GM23338 (cell line): ENCODE measurements at regions not wholly inside any gene's neighbourhood (a gene's known extent, or its start where the extent isn't known, plus 50 kb on each side); places are given as distances from the start of the nearest gene placed in this dataset.

ENCODE experiments used
- ATAC-seq: fragments of 200-7000 bp; cut with Tn5 transposase; 3 replicates; pipeline ENCODE4 v1.9.1; 2020
- DNase-seq: peaks from one replicate; pipeline ENCODE4 v3.0.0-alpha.2; 2015; ENCODE audit warnings: low spot score
- H2AFZ ChIP-seq: fragments of 200-600 bp; sonication (generic); 2 replicates; pipeline ENCODE4 v1.8.0; 2016; ENCODE audit warnings: antibody characterized with exemption, mild to moderate bottlenecking, moderate library complexity
- H3F3A ChIP-seq: fragments of 200-600 bp; sonication (generic); replicated peaks from 2 replicates; pipeline ENCODE4 v1.8.0; 2017; ENCODE audit warnings: antibody characterized with exemption, mixed run types, low read depth
- H3K27ac ChIP-seq: fragments of 200-600 bp; sonication (generic); 2 replicates; pipeline ENCODE4 v1.6.1; 2016; ENCODE audit warnings: low read depth
- H3K27me3 ChIP-seq: fragments of 200-600 bp; sonication (generic); 2 replicates; pipeline ENCODE4 v1.8.0; 2016; ENCODE audit warnings: mild to moderate bottlenecking, mixed run types, moderate library complexity; ENCODE audit not compliant: insufficient read depth
- H3K36me3 ChIP-seq: fragments of 200-600 bp; sonication (generic); 2 replicates; pipeline ENCODE4 v1.8.0; 2016; ENCODE audit warnings: mild to moderate bottlenecking; ENCODE audit not compliant: insufficient read depth
- H3K4me1 ChIP-seq: fragments of 200-600 bp; sonication (generic); 2 replicates; pipeline ENCODE4 v1.8.0; 2016; ENCODE audit warnings: mild to moderate bottlenecking, moderate library complexity; ENCODE audit not compliant: insufficient read depth
- H3K4me2 ChIP-seq: fragments of 200-600 bp; sonication (generic); 2 replicates; pipeline ENCODE4 v1.7.1; 2017; ENCODE audit warnings: mixed run types
- H3K4me3 ChIP-seq: fragments of 200-600 bp; sonication (generic); 2 replicates; pipeline ENCODE4 v1.6.1; 2016; ENCODE audit warnings: mixed run types
- H3K79me2 ChIP-seq: fragments of 200-600 bp; sonication (generic); replicated peaks from 2 replicates; pipeline ENCODE4 v1.8.0; 2017; ENCODE audit warnings: mild to moderate bottlenecking; ENCODE audit not compliant: insufficient read depth
- H3K9me2 ChIP-seq: fragments of 200-600 bp; sonication (generic); 2 replicates; pipeline ENCODE4 v1.8.0; 2017; ENCODE audit not compliant: insufficient read depth
- H4K20me1 ChIP-seq: fragments of 200-600 bp; sonication (generic); replicated peaks from 2 replicates; pipeline ENCODE4 v1.8.0; 2017; ENCODE audit warnings: mild to moderate bottlenecking; ENCODE audit not compliant: insufficient read depth
- H3K27ac Mint-ChIP-seq: 2 replicates; pipeline ENCODE4 v1.8.0; 2020; ENCODE audit warnings: inconsistent platforms, mild to moderate bottlenecking, moderate library complexity, mixed read lengths
- H3K27me3 Mint-ChIP-seq: 3 replicates; pipeline ENCODE4 v1.8.0; 2022; ENCODE audit warnings: low read depth, mild to moderate bottlenecking, moderate library complexity, mixed read lengths, inconsistent platforms; ENCODE audit not compliant: insufficient read depth, poor library complexity
- H3K36me3 Mint-ChIP-seq: 3 replicates; pipeline ENCODE4 v1.8.0; 2021; ENCODE audit warnings: low read depth, mild to moderate bottlenecking, inconsistent platforms, moderate library complexity, mixed read lengths
- H3K4me1 Mint-ChIP-seq: 3 replicates; pipeline ENCODE4 v1.8.0; 2020; ENCODE audit warnings: mild to moderate bottlenecking, inconsistent platforms, mixed read lengths
- H3K4me3 Mint-ChIP-seq: 3 replicates; pipeline ENCODE4 v1.8.0; 2021; ENCODE audit warnings: moderate library complexity, mild to moderate bottlenecking, inconsistent platforms, mixed read lengths
- H3K9me3 Mint-ChIP-seq: 3 replicates; pipeline ENCODE4 v1.8.0; 2020; ENCODE audit warnings: moderate library complexity, mild to moderate bottlenecking, inconsistent platforms, mixed read lengths
- CREB1 ChIP-seq: fragments of 250-450 bp; sonication (Bioruptor Pico); IDR thresholded peaks from 2 replicates; pipeline ENCODE4 v1.5.0; 2020; ENCODE audit warnings: low read depth, mild to moderate bottlenecking, moderate library complexity
- EZH2 ChIP-seq: fragments of 200-600 bp; sonication (generic); IDR thresholded peaks from one replicate; pipeline ENCODE4 v1.8.0; 2017; ENCODE audit warnings: antibody characterized with exemption, mild to moderate bottlenecking, low read depth; ENCODE audit not compliant: unreplicated experiment
- EZH2phosphoT487 ChIP-seq: fragments of 200-600 bp; sonication (generic); IDR thresholded peaks from one replicate; pipeline ENCODE4 v1.8.1; 2018; ENCODE audit warnings: antibody characterized with exemption; ENCODE audit not compliant: unreplicated experiment
- ZNF331 ChIP-seq: fragments of 250-450 bp; sonication (Bioruptor Pico); IDR thresholded peaks from 2 replicates; pipeline ENCODE4 v1.5.0; 2020; ENCODE audit warnings: low read depth, mild to moderate bottlenecking, moderate library complexity
- TF ChIP-seq, protein P1 (sequence below): IDR thresholded peaks from 2 replicates; pipeline ENCODE4 v1.6.1; 2016; ENCODE audit warnings: antibody characterized with exemption
- TF ChIP-seq, protein P2 (sequence below), 2 experiments: fragments of 200-600 bp in 1 of 2; sonication (generic) in 1 of 2; conservative IDR thresholded peaks; 2 replicates each; pipeline versions ENCODE4 v1.5.1 to v1.6.1; 2016 to 2017; ENCODE audit warnings: antibody characterized with exemption in 2 of 2, low read depth in 2 of 2, mild to moderate bottlenecking in 2 of 2, moderate library complexity in 1 of 2
- TF ChIP-seq, protein P3 (sequence below): fragments of 250-450 bp; sonication (Bioruptor Pico); IDR thresholded peaks from 2 replicates; pipeline ENCODE4 v1.5.0; 2020; ENCODE audit warnings: mild to moderate bottlenecking, moderate library complexity

DNA sequence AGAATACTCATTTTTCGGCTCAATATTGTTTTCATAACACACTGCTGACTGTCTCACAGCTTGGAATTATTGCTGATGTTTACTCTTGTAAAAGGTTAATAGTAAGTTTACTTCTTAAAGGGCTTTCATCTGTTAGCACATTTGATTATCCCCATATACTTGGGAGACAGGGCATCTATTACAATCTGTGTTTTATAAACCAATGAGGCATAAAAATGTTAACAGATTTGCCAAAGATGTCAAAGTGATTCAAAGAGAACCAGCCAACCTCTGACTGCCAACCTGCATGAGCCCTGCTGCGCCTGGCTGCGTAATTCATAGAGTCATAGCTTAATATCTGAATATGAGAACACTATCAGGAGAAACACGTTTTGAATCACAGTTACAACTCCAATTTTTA, 665.6 kb downstream of the TRIML1 start (continued):
- TF ChIP-seq, protein P1, sequence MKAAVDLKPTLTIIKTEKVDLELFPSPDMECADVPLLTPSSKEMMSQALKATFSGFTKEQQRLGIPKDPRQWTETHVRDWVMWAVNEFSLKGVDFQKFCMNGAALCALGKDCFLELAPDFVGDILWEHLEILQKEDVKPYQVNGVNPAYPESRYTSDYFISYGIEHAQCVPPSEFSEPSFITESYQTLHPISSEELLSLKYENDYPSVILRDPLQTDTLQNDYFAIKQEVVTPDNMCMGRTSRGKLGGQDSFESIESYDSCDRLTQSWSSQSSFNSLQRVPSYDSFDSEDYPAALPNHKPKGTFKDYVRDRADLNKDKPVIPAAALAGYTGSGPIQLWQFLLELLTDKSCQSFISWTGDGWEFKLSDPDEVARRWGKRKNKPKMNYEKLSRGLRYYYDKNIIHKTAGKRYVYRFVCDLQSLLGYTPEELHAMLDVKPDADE, result no peak
- TF ChIP-seq, protein P2, sequence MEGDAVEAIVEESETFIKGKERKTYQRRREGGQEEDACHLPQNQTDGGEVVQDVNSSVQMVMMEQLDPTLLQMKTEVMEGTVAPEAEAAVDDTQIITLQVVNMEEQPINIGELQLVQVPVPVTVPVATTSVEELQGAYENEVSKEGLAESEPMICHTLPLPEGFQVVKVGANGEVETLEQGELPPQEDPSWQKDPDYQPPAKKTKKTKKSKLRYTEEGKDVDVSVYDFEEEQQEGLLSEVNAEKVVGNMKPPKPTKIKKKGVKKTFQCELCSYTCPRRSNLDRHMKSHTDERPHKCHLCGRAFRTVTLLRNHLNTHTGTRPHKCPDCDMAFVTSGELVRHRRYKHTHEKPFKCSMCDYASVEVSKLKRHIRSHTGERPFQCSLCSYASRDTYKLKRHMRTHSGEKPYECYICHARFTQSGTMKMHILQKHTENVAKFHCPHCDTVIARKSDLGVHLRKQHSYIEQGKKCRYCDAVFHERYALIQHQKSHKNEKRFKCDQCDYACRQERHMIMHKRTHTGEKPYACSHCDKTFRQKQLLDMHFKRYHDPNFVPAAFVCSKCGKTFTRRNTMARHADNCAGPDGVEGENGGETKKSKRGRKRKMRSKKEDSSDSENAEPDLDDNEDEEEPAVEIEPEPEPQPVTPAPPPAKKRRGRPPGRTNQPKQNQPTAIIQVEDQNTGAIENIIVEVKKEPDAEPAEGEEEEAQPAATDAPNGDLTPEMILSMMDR (conservative IDR thresholded peaks at IDR 0.05; ENCODE audit: low read depth in 2 of 2), result no peak
- TF ChIP-seq EZH2, result no peak
- TF ChIP-seq, protein P3, sequence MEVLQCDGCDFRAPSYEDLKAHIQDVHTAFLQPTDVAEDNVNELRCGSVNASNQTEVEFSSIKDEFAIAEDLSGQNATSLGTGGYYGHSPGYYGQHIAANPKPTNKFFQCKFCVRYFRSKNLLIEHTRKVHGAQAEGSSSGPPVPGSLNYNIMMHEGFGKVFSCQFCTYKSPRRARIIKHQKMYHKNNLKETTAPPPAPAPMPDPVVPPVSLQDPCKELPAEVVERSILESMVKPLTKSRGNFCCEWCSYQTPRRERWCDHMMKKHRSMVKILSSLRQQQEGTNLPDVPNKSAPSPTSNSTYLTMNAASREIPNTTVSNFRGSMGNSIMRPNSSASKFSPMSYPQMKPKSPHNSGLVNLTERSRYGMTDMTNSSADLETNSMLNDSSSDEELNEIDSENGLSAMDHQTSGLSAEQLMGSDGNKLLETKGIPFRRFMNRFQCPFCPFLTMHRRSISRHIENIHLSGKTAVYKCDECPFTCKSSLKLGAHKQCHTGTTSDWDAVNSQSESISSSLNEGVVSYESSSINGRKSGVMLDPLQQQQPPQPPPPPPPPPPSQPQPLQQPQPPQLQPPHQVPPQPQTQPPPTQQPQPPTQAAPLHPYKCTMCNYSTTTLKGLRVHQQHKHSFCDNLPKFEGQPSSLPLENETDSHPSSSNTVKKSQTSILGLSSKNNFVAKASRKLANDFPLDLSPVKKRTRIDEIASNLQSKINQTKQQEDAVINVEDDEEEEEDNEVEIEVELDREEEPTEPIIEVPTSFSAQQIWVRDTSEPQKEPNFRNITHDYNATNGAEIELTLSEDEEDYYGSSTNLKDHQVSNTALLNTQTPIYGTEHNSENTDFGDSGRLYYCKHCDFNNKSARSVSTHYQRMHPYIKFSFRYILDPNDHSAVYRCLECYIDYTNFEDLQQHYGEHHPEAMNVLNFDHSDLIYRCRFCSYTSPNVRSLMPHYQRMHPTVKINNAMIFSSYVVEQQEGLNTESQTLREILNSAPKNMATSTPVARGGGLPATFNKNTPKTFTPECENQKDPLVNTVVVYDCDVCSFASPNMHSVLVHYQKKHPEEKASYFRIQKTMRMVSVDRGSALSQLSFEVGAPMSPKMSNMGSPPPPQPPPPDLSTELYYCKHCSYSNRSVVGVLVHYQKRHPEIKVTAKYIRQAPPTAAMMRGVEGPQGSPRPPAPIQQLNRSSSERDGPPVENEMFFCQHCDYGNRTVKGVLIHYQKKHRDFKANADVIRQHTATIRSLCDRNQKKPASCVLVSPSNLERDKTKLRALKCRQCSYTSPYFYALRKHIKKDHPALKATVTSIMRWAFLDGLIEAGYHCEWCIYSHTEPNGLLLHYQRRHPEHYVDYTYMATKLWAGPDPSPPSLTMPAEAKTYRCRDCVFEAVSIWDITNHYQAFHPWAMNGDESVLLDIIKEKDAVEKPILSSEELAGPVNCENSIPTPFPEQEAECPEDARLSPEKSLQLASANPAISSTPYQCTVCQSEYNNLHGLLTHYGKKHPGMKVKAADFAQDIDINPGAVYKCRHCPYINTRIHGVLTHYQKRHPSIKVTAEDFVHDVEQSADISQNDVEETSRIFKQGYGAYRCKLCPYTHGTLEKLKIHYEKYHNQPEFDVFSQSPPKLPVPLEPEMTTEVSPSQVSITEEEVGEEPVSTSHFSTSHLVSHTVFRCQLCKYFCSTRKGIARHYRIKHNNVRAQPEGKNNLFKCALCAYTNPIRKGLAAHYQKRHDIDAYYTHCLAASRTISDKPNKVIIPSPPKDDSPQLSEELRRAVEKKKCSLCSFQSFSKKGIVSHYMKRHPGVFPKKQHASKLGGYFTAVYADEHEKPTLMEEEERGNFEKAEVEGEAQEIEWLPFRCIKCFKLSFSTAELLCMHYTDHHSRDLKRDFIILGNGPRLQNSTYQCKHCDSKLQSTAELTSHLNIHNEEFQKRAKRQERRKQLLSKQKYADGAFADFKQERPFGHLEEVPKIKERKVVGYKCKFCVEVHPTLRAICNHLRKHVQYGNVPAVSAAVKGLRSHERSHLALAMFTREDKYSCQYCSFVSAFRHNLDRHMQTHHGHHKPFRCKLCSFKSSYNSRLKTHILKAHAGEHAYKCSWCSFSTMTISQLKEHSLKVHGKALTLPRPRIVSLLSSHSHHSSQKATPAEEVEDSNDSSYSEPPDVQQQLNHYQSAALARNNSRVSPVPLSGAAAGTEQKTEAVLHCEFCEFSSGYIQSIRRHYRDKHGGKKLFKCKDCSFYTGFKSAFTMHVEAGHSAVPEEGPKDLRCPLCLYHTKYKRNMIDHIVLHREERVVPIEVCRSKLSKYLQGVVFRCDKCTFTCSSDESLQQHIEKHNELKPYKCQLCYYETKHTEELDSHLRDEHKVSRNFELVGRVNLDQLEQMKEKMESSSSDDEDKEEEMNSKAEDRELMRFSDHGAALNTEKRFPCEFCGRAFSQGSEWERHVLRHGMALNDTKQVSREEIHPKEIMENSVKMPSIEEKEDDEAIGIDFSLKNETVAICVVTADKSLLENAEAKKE (CRISPR knock-in tag), result no peak

DNA sequence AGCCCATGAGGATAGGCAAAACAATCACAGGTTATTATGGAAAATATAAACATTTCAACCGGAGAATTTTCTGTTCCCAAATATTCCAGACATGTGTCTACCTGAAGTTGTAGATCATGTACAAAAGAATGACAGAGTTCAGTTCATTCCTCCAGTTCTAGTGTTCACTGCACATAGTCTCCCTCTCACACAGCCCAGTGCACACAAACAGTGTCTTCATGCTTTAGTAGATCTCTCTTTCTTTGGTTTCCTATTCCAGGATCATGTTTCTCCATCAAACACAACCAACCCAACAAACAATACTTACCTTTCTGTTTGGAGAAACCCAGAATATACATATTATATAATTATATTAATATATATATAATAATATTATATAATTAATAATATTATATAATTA, 671.9 kb downstream of the TRIML1 start:
- H3K4me1 Mint-ChIP-seq, result no peaks in the 10 kb centered on the region
- DNase-seq (no peak), ATAC-seq (no peak)
- no peak overlapping the region for H3K27ac Mint-ChIP-seq
- no peak overlapping the region for H3K4me3 Mint-ChIP-seq
- no peak overlapping the region for H3K4me2 ChIP-seq
- no peak overlapping the region for H3K27ac ChIP-seq
- peaks cover 5% of the 10 kb centered on the region; the same call in 1 of the 2 replicates for H3K36me3 ChIP-seq
- no peaks in the 10 kb centered on the region for H3K27me3 Mint-ChIP-seq
- H4K20me1 ChIP-seq, result no peaks in the 10 kb centered on the region
- no peaks in the 10 kb centered on the region for H3K4me1 ChIP-seq
- H3K27me3 ChIP-seq, result no peaks in the 10 kb centered on the region
- H3K9me2 ChIP-seq, result no peaks in the 10 kb centered on the region
- H2AFZ ChIP-seq, result no peak overlapping the region
- no peaks in the 10 kb centered on the region for H3K79me2 ChIP-seq
- H3F3A ChIP-seq, result no peaks in the 10 kb centered on the region
- no peak overlapping the region for H3K4me3 ChIP-seq
- peaks cover 5% of the 10 kb centered on the region for H3K9me3 Mint-ChIP-seq
- peaks cover 5% of the 10 kb centered on the region; the same call in 2 of the 3 replicates for H3K36me3 Mint-ChIP-seq
- TF ChIP-seq ZNF331 (CRISPR knock-in tag), result no peak
- TF ChIP-seq, protein P3 (CRISPR knock-in tag), result no peak
- no peak for TF ChIP-seq CREB1 (CRISPR knock-in tag)
- TF ChIP-seq EZH2phosphoT487, result no peak
